Loucy (cell line): ENCODE measurements at regions not wholly inside any gene's neighbourhood (a gene's known extent, or its start where the extent isn't known, plus 50 kb on each side); places are given as distances from the start of the nearest gene placed in this dataset.

Experiments
- H2AFZ ChIP-seq: fragments of 200-600 bp; sonication (generic); 2 replicates; pipeline ENCODE4 v1.6.0; 2016; ENCODE audit warnings: antibody characterized with exemption, mild to moderate bottlenecking, low read length, moderate library complexity
- H3F3A ChIP-seq: fragments of 200-600 bp; 2 replicates; pipeline ENCODE4 v1.6.0; 2016; ENCODE audit warnings: antibody characterized with exemption, low read depth, mild to moderate bottlenecking
- H3K27me3 ChIP-seq: fragments of 200-600 bp; sonication (generic); 2 replicates; pipeline ENCODE4 v1.6.1; 2014; ENCODE audit warnings: low read length, mild to moderate bottlenecking; ENCODE audit not compliant: insufficient read depth, poor library complexity, severe bottlenecking
- H3K36me3 ChIP-seq: fragments of 200-600 bp; sonication (generic); 2 replicates; pipeline ENCODE4 v1.6.1; 2016; ENCODE audit warnings: low read length; ENCODE audit not compliant: insufficient read depth
- H3K4me1 ChIP-seq: fragments of 200-600 bp; sonication (generic); 2 replicates; pipeline ENCODE4 v1.5.1; 2014; ENCODE audit warnings: low read length, mild to moderate bottlenecking; ENCODE audit not compliant: insufficient read depth, poor library complexity, severe bottlenecking
- H3K4me2 ChIP-seq: fragments of 200-600 bp; sonication (generic); 2 replicates; pipeline ENCODE4 v1.6.0; 2014; ENCODE audit warnings: antibody characterized with exemption, low read length, low read depth, mild to moderate bottlenecking; ENCODE audit not compliant: poor library complexity, severe bottlenecking
- H3K4me3 ChIP-seq: fragments of 200-600 bp; sonication (generic); 2 replicates; pipeline ENCODE4 v1.5.1; 2014; ENCODE audit warnings: low read length, mild to moderate bottlenecking, mixed read lengths; ENCODE audit not compliant: poor library complexity, severe bottlenecking
- H3K79me2 ChIP-seq: fragments of 200-600 bp; sonication (generic); 2 replicates; pipeline ENCODE4 v1.6.1; 2014; ENCODE audit warnings: low read length; ENCODE audit not compliant: insufficient read depth
- H3K9ac ChIP-seq: fragments of 200-600 bp; sonication (generic); 2 replicates; pipeline ENCODE4 v1.6.0; 2014; ENCODE audit warnings: mild to moderate bottlenecking, low read depth, low read length, moderate library complexity; ENCODE audit not compliant: poor library complexity, severe bottlenecking
- H3K9me2 ChIP-seq: fragments of 200-600 bp; sonication (generic); replicated peaks from 2 replicates; pipeline ENCODE4 v1.6.1; 2016; ENCODE audit warnings: low read depth, low read length, mixed read lengths
- H3K9me3 ChIP-seq: fragments of 200-600 bp; sonication (generic); 2 replicates; pipeline ENCODE4 v1.6.1; 2014; ENCODE audit warnings: mild to moderate bottlenecking, antibody characterized with exemption, low read length, low read depth; ENCODE audit not compliant: insufficient read depth
- H4K20me1 ChIP-seq: fragments of 200-600 bp; sonication (generic); 2 replicates; pipeline ENCODE4 v1.6.0; 2014; ENCODE audit warnings: antibody characterized with exemption, low read length, mild to moderate bottlenecking; ENCODE audit not compliant: insufficient read depth, poor library complexity, severe bottlenecking
- CTCF ChIP-seq: fragments of 200-600 bp; sonication (generic); conservative IDR thresholded peaks from 2 replicates; pipeline ENCODE4 v1.5.1; 2014; ENCODE audit warnings: mild to moderate bottlenecking, antibody characterized with exemption, low read length
- EZH2phosphoT487 ChIP-seq: fragments of 200-600 bp; IDR thresholded peaks from 2 replicates; pipeline ENCODE4 v1.6.1; 2018; ENCODE audit warnings: antibody characterized with exemption, mild to moderate bottlenecking, moderate library complexity, borderline replicate concordance

- Histone ChIP-seq H3K4me1 (peaks cover 3% of the 10 kb centered on the region), H2AFZ (no peak overlapping the region), H3K4me2 (no peak overlapping the region), H3K79me2 (no peaks in the 10 kb centered on the region), H4K20me1 (no peaks in the 10 kb centered on the region), H3K9ac (no peak overlapping the region), H3K9me2 (no peaks in the 10 kb centered on the region), H3F3A (no peaks in the 10 kb centered on the region), H3K4me3 (no peak overlapping the region), H3K9me3 (no peaks in the 10 kb centered on the region), H3K27me3 (no peaks in the 10 kb centered on the region), H3K36me3 (no peaks in the 10 kb centered on the region)
- TF ChIP-seq EZH2phosphoT487 (no peak), CTCF (peak; percentile 48; the same call in 1 of the 2 replicates)
Measured at GRCh38 chr13:30105381-30105780, 202.0 kb downstream of the KATNAL1 start.

GRCh38 chr13:30103161-30103840, 204.1 kb downstream of the KATNAL1 start:
- no peak overlapping the region for H3K4me3 ChIP-seq

GRCh38 chr13:30100226-30100625, 207.1 kb downstream of the KATNAL1 start:
- Histone ChIP-seq H3K27me3 (no peaks in the 10 kb centered on the region), H3K4me2 (no peak overlapping the region), H4K20me1 (no peaks in the 10 kb centered on the region), H3K9me3 (no peaks in the 10 kb centered on the region), H2AFZ (no peak overlapping the region), H3K4me1 (no peaks in the 10 kb centered on the region), H3K36me3 (no peaks in the 10 kb centered on the region), H3K9ac (no peak overlapping the region), H3K79me2 (no peaks in the 10 kb centered on the region), H3K4me3 (no peak overlapping the region), H3F3A (no peaks in the 10 kb centered on the region), H3K9me2 (no peaks in the 10 kb centered on the region)
- no peak for TF ChIP-seq CTCF

More at GRCh38 chr13:30103161-30103840, 204.1 kb downstream of the KATNAL1 start:
- Histone ChIP-seq H3K79me2 (no peaks in the 10 kb centered on the region), H3K9ac (no peak overlapping the region), H3K9me2 (no peaks in the 10 kb centered on the region), H3K27me3 (no peaks in the 10 kb centered on the region), H3K9me3 (no peaks in the 10 kb centered on the region), H3K4me1 (no peaks in the 10 kb centered on the region), H3F3A (no peaks in the 10 kb centered on the region), H4K20me1 (no peaks in the 10 kb centered on the region), H3K4me2 (no peak overlapping the region), H3K36me3 (no peaks in the 10 kb centered on the region), H2AFZ (no peak overlapping the region)
- TF ChIP-seq CTCF (no peak), EZH2phosphoT487 (no peak)
